ENCODE measurements at regions not wholly inside any gene's neighbourhood (a gene's known extent, or its start where the extent isn't known, plus 50 kb on each side); places are given as distances from the start of the nearest gene placed in this dataset.

DNA sequence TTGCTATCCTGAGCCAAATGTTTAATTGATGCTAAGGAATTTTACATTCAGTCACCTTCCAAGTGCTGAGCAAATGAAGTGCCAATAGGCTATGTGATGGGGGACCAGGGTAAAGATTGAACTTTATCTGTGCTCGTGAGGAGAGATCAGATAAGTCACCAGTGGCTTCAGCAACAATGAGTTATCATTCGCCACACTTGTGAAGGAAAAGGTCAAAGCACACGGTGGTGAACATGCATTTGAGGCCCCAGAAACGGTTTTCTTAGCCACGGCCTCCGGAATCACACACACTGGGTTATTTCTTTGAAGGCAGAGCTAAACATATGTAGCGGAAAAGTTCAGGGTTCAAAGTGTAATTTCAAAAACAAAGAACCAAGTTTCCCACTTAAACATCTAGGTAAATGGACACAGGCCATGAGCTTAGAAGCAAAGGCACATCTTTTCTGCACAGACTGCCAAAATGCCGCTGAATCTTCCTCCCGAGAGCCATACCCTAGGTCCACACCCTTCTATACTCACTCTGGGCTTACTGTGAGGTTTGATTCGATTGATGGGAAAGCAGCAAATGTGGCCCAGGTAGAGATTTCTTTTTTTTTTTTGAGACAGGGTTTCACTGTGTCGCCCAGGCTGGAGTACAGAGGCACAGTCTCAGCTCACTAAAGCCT is 268.5 kb downstream of the SHQ1 start:
- intact Hi-C loops (cut with DNase I, micrococcal nuclease), result no loop called here

DNA sequence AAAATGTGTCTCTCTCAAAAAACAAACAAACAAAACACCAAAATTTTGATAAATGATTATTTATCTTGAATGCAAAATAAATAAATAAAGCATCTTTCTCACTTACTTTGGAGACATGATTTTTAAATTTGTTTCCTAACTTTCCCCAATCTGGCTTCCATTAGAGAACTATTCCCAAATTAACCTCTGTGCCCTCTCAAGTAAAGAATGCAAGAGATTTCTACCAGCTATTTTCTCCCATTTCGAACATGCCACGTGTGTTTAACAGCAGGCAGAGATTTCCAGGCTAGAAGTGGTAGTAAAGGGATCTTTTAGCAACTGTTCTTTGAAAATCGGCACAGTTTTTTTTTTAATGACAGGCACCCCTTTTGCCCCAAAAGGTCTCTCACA is 269.1 kb downstream of the SHQ1 start:
- no peak for ATAC-seq
- intact Hi-C loops (cut with DNase I, micrococcal nuclease), result no loop called here

More for the DNA sequence above, 268.5 kb downstream of the SHQ1 start:
- ATAC-seq (no peak), DNase-seq (no peak)

DNA sequence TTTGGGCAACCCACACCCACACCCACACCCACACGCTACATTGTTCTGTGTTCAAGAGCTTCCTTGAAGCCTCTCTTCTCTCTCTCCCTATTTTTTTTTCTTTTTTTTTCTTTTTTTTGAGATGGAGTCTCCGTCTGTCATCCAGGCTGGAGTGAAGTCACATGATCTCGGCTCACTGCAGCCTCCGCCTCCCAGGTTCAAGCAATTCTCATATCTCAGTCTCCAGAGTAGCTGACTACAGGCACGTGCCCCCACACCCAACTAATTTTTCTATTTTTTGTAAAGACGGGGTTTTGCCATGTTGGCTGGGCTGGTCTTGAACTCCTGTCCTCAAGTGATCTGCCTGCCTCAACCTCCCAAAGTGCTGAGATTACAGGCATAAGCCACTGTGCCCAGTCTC is 271.1 kb downstream of the SHQ1 start:
- intact Hi-C loops (cut with DNase I, micrococcal nuclease), result no loop called here
- ATAC-seq (no peak), DNase-seq (no peak)

More for the DNA sequence above, 269.1 kb downstream of the SHQ1 start:
- DNase-seq, result no peak

DNA sequence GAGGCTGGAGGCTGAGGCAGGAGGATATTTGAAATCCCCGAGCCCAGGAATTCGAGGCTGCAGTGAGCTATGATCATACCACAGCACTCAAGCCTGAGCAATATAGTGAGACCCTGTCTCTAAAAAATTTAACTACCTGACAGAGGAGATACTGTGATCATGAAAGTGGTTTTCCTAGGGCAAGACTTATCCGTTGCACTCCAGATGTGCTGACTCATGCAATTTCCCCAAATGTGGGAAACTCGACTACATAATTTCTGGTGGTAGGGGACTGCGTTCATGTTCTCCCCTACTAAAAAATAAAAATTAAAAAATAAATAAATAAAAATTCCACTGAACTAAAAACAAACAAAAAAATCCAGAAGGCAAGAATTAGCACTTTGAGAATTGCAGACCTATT is 271.7 kb downstream of the SHQ1 start:
- ATAC-seq (no peak), DNase-seq (no peak)
- intact Hi-C loops (cut with DNase I, micrococcal nuclease), result no loop called here

DNA sequence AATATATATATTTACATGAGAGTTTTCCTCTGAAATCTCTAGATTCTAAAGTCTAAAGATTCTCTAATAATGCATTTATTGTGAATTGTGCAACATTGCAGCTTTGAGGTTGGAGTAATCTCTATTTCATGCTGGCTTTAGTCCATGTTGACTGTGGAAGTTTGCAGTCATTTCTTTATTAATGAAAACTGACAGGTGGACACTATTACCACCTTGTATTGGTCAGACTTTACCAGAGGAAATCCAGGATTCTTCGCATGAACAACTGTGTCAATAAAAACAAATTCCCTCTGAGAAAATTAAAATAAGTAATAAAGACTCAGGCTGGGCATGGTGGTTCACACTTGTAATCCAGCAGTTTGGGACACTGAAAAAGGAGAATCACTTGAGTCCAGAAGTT is 274.1 kb downstream of the SHQ1 start:
- intact Hi-C loops (cut with DNase I, micrococcal nuclease), result no loop called here
- DNase-seq (no peak), ATAC-seq (no peak)

DNA sequence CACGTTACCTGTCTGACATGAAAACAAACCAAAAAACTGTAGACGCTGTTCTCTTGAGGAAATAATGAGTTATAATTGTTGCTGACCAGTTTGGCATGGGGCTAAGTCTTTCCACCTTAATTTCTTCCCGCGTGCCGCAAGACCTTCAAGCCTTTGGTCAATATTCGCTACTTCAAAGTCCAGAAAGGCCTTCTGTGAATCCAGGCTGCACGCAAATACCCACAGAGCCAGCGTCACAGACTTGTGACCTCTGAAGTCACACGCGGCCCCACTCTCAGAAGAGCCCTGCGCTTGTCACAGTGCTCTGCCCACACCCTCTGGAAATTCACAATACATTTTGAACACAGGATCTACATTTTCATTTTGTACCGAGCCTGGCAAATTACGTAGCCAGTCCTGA is 275.2 kb downstream of the SHQ1 start:
- no peak for DNase-seq
- no peak for ATAC-seq
- intact Hi-C loops (cut with DNase I, micrococcal nuclease), result no loop called here

DNA sequence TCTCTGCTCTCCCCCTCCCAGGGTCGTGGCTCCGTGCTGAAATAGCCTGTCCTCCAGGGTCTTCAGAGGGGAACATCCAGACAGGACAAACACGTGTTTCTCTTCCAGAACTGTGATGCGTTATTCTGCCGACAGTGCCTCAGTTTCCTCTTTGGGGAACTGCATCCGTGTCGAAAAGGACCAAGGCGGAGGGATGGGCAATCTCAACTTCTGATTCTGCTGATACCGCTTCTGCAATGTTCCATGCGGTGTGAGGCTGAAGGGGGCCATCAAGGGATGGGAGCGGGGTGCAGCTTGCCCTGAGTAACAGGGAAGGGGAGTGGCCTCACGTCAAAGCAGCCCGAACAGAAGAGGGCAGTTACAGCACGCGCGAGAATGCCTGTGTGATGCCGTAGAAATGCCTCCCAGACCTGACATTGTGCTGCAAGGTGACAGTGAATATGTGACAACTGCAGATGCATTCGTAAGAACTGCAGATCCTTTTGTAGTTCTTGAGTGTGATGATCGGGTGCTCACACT is 275.7 kb downstream of the SHQ1 start:
- no peak for DNase-seq
- intact Hi-C loops (cut with DNase I, micrococcal nuclease), result no loop called here
- no peak for ATAC-seq

DNA sequence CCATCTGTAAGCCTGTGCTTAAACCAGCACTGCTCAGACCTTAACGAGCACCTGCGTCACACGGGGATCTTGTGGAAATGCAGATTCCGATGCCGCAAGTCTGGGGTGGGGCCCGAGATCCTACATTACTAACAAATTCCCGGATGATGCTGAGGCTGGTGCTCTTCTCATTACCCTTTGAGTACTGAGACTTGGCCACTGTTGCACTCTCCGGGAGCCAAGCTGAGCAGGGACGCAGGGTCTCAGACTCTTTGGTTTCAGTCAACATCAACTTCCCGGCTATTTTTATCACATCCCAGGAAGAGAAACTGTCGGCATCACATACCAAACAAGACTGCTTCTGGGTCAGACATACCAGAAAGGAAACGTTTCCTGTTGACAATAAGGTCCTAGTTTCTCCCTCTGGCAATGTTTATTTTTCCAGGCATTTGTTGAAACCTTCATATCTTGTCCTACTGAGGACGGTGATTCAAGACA is 276.6 kb downstream of the SHQ1 start:
- no peak for DNase-seq
- intact Hi-C loops (cut with DNase I, micrococcal nuclease), result no loop called here
- ATAC-seq, result no peak

DNA sequence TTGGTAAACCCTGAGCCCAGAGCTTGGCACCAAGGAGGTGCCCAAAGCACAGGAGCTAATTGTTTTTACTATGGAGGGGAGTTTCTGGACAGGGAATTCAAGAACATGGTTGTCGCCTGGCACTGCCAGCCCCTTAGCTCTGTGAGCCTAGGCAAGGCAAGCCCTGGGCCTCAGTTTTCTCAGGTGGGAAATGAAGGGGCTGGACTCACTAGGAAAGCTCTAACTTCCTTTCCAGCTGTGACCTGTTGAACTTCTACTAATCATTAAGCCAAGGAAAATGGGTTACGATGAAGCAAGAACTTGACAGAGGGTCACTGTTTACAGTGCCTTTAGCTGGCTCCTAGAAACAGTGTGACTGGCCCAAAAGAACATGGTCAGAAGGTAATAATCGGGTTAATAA is 277.2 kb downstream of the SHQ1 start:
- intact Hi-C loops (cut with DNase I, micrococcal nuclease), result no loop called here
- DNase-seq (no peak), ATAC-seq (no peak)

DNA sequence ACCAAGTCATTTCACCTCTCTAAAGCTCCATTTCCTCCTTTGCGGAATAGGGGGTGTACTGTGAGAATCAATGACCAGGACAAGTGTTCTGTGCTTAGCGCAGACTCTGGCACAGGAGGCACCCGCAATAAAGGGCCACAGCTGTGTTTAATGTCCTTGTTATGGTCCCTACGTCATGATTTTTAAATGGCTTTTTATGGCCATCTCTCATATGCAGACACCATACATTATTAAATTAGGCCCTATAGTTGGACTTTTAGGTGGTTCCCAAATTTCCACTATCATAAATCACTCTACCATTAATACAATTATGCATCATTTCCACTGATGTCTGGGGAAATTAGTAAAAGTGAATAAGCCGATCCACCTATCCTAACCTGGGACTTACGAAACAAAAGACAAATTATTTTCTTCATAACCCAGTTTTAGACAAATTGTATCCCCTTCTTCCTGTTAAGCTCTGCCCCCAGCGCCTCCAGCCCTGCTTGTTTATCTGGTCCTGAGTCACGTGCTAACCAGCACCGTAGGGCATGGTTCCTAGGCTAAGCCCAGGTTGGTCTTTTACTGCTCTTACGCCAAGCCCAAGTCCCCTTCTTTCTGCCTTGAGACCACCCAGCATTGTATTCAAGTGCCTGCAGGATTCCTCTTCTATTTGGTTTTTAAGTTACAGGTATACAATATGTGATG is 278.3 kb downstream of the SHQ1 start:
- peak; percentile 87 for ATAC-seq
- peak; percentile 22 to 33 for DNase-seq
- intact Hi-C loops (cut with DNase I, micrococcal nuclease), result no loop called here

DNA sequence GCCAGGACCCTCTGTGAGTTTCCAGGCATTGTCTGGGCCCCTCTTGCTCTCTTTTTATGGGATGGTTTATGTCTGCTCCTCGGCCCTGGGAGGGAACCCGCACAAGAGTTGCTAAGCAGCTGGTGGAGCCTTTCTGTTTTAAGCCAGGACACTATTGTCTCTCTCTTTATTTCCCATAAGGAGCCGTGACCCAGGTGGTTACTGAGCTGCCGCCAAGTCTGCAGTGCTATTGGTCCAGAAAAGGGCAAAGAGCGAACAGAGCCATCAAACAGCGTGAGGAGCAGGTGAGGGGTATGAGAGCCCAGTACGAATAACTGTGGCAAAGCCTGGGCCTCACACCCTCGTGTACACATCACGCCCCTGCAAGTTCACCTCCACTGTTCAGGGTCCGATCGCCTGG is 280.2 kb downstream of the SHQ1 start:
- peak; percentile 81 for ATAC-seq
- peak in 1 of 2 donors; percentile 28 for DNase-seq
- intact Hi-C loops (cut with DNase I, micrococcal nuclease), result no loop called here

DNA sequence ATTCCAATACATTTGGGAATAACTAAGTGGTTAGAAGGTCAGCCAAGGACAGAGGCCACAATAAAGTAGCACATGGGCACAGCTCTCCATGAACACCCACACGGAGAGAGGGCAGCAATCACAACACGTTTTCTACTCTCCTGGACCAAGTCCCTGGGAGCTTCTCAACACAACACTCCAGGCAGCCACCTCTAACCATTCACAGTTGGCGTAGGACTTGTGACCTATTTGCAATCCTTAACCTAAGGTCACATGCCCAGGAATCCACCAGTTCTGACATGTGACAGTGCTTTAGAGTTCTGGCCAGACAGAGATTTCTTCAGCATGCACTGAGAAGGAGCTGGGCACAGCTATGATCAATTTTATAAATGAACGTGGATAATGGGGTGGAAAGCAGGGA is 280.8 kb downstream of the SHQ1 start:
- intact Hi-C loops (cut with DNase I, micrococcal nuclease), result no loop called here
- no peak for DNase-seq
- ATAC-seq, result no peak

DNA sequence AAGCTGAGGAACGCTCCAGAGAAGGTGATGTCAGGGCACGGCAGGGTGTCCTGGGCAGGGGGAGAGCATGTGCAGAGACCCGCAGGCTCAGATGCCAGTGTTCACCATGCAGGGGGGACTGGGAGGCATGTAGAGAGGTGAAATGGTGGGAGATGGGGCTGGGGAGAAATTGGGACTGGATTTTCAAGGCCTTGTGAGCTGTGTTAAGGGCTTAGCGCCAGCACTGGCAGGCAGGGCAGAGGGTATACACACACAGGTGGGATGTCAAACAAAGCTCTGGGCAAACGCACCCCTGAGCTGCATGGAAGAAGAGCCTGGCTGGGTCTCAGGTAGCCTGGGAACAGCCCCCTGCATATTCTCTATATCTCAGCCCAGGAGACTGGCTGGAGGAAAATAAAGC is 282.7 kb downstream of the SHQ1 start:
- ATAC-seq (no peak), DNase-seq (no peak)
- intact Hi-C loops (cut with DNase I, micrococcal nuclease), result no loop called here

DNA sequence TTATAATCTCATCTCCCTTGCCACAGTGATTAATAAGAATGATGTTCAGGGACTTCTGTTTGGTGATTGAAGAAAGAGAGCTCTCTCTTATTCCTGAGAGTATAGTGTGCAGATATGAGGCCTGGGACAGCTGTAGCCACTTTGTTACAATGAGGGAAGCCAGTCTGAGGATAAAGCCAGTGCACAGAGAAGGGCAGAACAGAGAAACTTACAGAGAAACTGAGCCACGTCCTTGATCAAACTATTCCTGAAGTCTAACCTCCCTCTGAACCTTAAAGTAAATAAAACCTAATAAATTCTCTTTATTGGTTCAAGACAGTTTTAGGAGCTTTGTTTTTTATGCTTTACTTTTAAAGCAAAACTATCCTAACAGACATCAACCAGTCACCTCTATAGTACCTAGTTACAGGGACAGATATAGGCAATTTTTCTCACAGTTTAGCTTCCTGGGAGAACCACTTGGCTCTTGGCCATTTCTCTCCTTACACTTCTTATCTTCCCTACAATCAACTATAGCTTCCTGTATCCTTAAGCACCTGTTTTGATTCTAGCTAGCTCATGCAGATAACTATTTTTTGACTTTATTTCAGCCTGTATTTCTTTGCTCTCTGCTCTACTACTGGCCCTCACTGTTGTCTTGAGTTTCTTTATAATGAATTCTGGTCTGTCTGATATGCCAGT is 284.4 kb downstream of the SHQ1 start:
- peak; percentile 74 for ATAC-seq
- DNase-seq, result no peak
- intact Hi-C loops (cut with DNase I, micrococcal nuclease), result no loop called here

DNA sequence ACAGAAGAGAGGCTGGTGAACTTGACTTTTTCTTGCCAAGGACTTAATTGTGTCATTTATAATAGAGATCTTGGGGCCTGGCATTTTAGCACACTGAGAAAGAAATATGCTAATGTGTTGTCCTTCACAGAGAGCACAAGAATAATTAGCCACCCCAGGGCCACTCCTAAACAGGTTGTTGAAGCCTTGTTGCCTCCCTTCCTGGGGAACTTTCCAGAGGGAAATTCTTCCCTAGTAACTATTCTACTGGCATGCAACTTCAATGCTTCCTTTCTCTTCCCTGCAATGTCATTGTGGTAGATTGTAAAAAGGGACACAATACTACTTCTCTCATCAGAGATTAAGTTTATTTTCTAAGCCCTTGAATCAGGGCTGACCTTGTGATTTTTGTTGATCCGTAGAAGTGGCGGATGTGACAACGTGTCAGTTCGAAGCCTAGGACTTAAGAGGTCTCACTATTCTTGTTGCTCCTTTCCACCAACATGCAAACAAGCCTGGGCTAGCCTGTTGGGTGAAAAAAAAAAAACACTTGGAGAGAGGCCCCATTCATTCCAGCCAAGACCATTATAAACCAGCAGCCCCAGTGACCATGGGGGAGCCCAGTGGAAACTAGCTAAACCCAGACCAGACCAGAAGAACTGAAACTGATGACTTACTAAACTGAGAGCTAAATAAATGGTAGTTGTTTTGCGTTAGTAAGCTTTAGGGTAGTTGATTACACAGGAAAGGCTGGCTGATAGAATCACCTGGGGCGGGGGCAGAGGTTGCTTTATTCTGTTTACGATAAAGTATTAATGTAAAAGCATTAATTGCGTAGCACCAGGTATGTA is 287.2 kb downstream of the SHQ1 start:
- intact Hi-C loops (cut with DNase I, micrococcal nuclease), result no loop called here
- DNase-seq (no peak), ATAC-seq (no peak)

DNA sequence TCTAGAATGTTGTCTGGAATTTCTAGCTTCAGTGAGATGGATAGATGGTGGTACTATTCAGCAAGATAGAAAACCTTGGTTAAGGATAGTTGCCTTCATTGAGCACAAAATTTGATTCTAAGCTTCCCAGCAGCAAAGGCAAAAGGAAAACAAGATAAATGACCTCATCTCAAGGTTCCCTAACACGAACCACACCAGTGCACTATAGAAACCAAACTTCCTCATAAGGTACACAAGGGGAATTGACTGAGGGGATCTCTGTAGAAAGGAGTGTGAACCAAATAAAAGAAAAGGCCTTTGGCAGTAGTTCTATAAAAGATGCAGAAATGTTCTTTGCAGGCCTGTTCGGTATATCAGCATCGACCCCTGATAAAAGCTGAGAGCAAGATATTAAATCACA is 288.9 kb downstream of the SHQ1 start:
- DNase-seq (no peak), ATAC-seq (no peak)

DNA sequence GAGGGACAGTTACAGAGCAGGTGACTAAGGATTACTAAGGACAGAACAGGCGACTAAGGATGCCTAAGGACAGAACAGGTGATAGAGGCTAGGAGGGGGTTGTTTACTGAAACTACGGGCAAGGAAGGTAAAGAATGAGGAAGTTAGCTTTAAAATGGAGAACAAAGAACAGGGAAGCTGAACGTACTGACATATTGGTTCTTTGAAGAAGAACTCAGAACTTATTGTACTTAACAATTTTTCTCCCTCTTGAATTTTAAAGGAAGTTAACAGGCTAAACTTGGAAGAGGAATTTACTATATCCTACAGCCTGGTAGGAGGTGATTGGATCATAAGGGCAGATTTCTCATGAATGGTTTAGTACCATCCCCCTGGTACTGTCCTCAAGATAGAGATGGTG is 290.2 kb downstream of the SHQ1 start:
- no peak for DNase-seq
- intact Hi-C loops (cut with DNase I, micrococcal nuclease), result no loop called here
- no peak for ATAC-seq

More for the DNA sequence above, 288.9 kb downstream of the SHQ1 start:
- intact Hi-C loops (cut with DNase I, micrococcal nuclease), result no loop called here

DNA sequence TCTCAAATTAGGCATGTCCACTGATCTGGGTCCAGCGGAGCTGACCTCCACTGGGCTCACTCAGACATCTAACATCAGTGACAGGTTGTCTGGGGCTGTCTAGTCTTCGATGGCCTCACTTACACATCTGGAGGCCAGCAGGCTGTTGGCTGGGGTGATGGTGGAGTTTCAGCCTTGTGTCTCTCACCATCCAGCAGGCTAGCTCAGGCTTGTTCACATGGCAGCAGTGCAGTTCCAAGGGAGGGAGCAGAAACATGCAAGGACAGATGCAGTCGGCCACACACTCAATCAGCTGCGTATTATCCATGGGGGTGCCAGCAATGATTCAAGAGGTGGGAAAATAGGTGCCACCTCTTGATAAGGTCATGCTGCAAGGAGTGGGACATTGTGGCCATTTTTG is 292.5 kb downstream of the SHQ1 start:
- intact Hi-C loops (cut with DNase I, micrococcal nuclease), result no loop called here
- DNase-seq (no peak), ATAC-seq (no peak)

DNA sequence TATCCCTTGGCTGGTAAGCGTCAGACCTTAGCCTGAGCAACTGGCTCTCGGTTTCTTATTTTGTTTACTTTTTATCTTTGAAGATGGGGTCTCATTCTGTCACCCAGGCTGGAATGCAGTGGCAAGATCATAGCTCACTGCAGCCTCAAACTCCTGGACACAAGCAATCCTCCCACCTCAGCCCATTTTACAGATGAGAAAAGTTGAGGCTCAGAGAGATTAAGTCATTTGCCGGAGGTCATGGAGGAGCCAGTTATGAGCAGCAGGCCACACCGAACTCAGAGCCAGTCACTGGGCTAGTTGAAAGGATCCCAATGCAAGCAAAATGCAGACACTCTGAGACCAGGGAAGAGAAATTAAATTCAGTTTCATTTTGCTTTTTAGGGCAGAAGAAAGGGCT is 293.6 kb downstream of the SHQ1 start:
- DNase-seq (no peak), ATAC-seq (no peak)
- intact Hi-C loops (cut with DNase I, micrococcal nuclease), result no loop called here

Data from left colon (tissue), 2 donors.